ENCODE measurements at regions not wholly inside any gene's neighbourhood (a gene's known extent, or its start where the extent isn't known, plus 50 kb on each side); places are given as distances from the start of the nearest gene placed in this dataset.

- WGBS, 2 donors, result 80 to 90% methylated on average over 4 of the region's 4 CpGs
- DNase-seq, result no peak
- Histone ChIP-seq H3K27me3 (no peaks in the 10 kb centered on the region), H3K4me1 (no peaks in the 10 kb centered on the region), H3K4me3 (no peak overlapping the region), H3K36me3 (replicated peaks in 1 of 2; ENCODE audit: insufficient read depth in 1 of 2, low read depth in 2 of 2) (no peaks in the 10 kb centered on the region), H3K9me3 (no peaks in the 10 kb centered on the region), H3K27ac (no peak overlapping the region)
- no peak for ATAC-seq
- intact Hi-C loops (cut with DNase I), result no loop called here
- TF ChIP-seq CTCF (IDR thresholded peaks at IDR 0.05), result no peak
Measured at GRCh38 chr17:12554251-12554650, 111.4 kb upstream of the MYOCD start.

- no peaks in the 10 kb centered on the region for H3K36me3 ChIP-seq (replicated peaks in 1 of 2; ENCODE audit: insufficient read depth in 1 of 2, low read depth in 2 of 2)
- WGBS, 2 donors, result 22 to 49% methylated on average over 4 of the region's 4 CpGs
- intact Hi-C loops (cut with DNase I), result no loop called here
- DNase-seq (no peak), ATAC-seq (no peak)
- no peaks in the 10 kb centered on the region for H3K27me3 ChIP-seq
- H3K4me1 ChIP-seq, result no peaks in the 10 kb centered on the region
- TF ChIP-seq CTCF (IDR thresholded peaks at IDR 0.05) (no peak), POLR2A (IDR thresholded peaks at IDR 0.05) (no peak)
- H3K9me3 ChIP-seq, result no peaks in the 10 kb centered on the region
- H3K27ac ChIP-seq, result no peak overlapping the region
- no peak overlapping the region for H3K4me3 ChIP-seq
Measured at GRCh38 chr17:12566291-12566690, 99.4 kb upstream of the MYOCD start.

GRCh38 chr17:12567077-12568053 lies 98.3 kb upstream of the MYOCD start:
- Histone ChIP-seq H3K4me1 (no peaks in the 10 kb centered on the region), H3K27me3 (no peaks in the 10 kb centered on the region), H3K27ac (no peak overlapping the region), H3K4me3 (no peak overlapping the region), H3K9me3 (no peaks in the 10 kb centered on the region), H3K36me3 (replicated peaks in 1 of 2; ENCODE audit: insufficient read depth in 1 of 2, low read depth in 2 of 2) (no peaks in the 10 kb centered on the region)
- TF ChIP-seq CTCF (IDR thresholded peaks at IDR 0.05), result no peak
- no peak for TF ChIP-seq POLR2A (IDR thresholded peaks at IDR 0.05)
- ATAC-seq (no peak), DNase-seq (no peak)
- 41 to 56% methylated on average over 10 of the region's 10 CpGs for WGBS, 2 donors
- intact Hi-C loops (cut with DNase I), result no loop called here

- intact Hi-C loops (cut with DNase I), result no loop called here
Measured at GRCh38 chr17:12568358-12569251, 97.1 kb upstream of the MYOCD start.

More at GRCh38 chr17:12568358-12569251, 97.1 kb upstream of the MYOCD start:
- no peak overlapping the region for H3K27ac ChIP-seq
- no peak overlapping the region for H3K4me3 ChIP-seq
- no peaks in the 10 kb centered on the region for H3K36me3 ChIP-seq (replicated peaks in 1 of 2; ENCODE audit: insufficient read depth in 1 of 2, low read depth in 2 of 2)
- no peaks in the 10 kb centered on the region for H3K4me1 ChIP-seq
- TF ChIP-seq CTCF (IDR thresholded peaks at IDR 0.05) (no peak), POLR2A (IDR thresholded peaks at IDR 0.05) (no peak)
- no peaks in the 10 kb centered on the region for H3K9me3 ChIP-seq
- ATAC-seq (no peak), DNase-seq (no peak)
- no peaks in the 10 kb centered on the region for H3K27me3 ChIP-seq
- 37 to 52% methylated on average over 9 to 14 of the region's 14 CpGs for WGBS, 2 donors

All from body of pancreas (tissue), 4 donors.